ENCODE measurements at regions not wholly inside any gene's neighbourhood (a gene's known extent, or its start where the extent isn't known, plus 50 kb on each side); places are given as distances from the start of the nearest gene placed in this dataset.
A peak's percentile ranks its signal among the peaks of the same experiment; 100 is the strongest.

GRCh38 chr17:73724990-73725389, 80.7 kb upstream of the SDK2 start:
- no peak for DNase-seq

DNA sequence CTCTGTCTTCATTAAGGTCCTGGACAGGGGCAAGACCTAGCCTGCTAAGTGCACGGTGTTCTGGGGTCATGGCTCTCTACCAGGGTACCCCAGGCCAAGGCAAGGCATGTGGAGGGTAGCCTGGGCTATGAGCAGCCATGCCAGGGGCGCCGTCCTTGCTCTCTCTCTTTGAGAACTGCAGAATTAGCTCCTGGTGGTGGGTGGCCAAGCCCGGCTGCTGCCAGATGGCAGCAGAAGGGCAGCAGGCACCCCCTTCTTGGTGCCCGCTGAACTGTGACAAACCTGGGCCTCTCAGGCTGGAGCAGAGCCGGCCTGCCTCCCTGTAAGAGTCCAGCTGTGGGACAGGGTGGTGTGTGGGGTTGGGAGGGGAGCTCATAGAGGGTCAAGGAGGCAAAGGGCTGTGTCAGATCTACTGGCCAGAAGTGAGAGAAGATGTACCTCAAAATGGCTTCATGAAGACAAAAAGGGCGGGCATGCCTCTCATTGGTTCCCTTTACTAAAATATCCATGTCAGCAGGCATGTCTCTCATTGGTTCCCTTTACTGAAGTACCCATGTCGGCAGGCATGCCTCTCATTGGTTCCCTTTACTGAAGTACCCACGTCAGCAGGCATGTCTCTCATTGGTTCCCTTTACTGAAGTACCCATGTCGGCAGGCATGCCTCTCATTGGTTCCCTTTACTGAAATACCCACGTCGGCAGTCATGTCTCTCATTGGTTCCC, 81.7 kb upstream of the SDK2 start:
- DNase-seq: peak; percentile 30

DNA sequence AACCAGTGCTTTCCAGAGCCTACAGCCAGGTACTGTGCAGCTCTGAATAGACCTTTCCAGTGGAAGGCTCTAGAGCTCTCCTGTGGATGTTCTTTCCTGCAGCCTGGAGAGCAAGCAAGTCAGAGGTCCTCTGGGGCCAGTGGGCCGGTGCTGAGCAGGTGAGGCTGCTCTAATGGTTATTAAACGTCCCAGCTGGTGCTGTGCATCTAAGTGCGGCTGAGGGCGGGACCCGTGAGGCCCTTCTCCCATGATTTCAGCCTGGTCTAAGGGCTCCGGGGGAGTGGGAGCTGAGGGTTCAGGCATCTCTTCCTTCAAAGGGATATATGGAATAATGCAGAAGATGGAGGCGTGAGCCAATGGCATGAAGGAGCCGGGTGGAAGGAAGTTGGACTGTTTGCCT, 83.7 kb upstream of the SDK2 start:
- DNase-seq: no peak

DNA sequence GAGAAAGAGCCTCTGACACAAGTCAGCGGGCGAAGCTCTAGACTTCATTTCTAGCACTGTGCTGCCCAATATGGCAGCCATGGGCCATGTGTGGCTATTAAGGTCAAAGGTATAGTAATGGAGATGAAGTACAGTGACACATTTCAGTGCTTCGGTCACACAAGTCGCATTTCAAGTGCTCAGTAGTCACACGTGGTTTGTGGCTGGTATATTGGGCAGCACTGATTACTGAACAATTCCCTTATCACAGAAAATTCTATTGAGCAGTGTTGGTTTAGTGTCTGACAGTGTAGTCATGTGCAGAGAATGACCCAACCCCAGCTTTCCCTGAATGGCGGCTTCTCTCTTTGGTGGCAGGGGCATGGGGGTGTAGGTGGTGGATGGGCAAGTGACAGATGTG, 84.9 kb upstream of the SDK2 start:
- no peak for DNase-seq

DNA sequence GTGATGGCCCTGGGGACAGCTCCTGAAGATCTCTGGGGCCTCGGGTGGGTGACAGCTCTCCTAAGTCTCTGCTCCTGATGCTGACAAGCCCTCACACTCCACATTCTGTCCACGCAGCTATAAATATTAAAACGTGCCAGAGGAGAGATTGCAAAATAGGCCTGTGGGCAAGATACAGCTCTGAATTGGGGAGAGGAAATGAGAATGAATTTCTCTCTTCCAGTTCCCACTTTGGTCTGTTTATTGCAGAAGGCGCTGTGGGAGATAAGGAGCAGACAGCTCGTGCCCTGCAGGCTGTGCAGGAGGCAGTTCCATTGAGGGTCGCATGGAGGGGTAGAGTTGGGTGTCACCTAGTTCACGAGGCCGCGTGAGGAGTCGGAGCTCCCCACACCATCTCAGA, 87.5 kb upstream of the SDK2 start:
- peak; percentile 95 for DNase-seq

DNA sequence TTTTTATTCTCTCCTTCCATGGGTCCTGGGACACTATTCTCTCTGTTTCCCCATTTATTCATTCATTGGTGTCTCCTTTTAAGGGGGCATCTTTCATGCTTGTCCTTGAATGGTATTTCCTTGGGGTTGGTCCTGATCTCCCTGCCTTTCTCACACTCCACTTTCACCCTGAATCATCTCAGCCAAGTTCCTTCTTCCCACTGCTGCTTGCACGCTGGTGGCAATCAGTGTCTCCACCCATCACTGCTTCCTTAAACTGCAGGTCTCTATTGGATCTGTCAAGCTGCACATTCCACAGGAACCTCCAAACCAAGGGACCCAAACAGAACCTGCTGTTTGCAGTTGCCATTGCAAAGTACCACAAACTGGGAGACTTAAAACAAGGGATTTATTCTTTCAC, 89.3 kb upstream of the SDK2 start:
- DNase-seq: peak; percentile 71

DNA sequence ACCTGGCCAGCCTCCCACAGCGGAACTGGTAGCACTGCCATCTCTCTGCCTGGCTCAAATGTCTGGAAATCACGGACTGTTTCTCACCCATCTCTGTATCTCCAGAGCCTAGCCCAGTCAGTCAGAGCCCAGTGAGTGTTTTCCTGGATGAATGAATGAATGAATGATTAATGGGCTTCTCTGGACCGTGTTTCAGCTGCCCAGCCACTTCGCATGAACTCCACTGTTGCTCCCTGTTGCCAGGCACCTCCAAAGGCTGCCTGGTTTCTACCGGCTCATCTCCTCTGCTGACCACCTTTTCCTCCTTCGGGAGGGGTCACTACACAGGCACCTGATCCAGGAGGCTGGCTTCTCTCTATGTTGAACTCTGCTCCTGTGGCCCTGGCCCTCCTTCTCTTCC, 91.0 kb upstream of the SDK2 start:
- no peak for DNase-seq

- no peak for DNase-seq
These were observed 94.7 kb upstream of the SDK2 start for GRCh38 chr17:73738751-73739575.

DNA sequence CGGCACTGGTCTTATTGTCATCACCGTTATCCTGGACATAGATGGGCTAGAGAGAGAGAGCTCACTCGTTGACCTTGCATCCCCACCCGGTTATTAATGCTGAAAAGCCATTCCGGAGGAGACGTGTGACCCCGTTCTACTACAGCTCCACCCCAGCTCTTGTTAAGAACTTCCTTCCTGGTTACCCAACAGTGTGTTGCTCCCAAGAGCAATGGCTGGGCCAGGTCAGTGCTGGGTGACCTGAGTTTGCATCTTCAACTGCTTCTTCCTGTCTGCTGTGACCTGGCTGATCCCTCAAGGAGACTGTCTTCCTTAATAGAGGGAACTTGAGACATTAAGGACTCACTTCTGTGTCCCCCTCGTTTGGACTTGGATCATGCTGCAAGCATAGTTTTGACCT, 96.1 kb upstream of the SDK2 start:
- peak; percentile 43 for DNase-seq

DNA sequence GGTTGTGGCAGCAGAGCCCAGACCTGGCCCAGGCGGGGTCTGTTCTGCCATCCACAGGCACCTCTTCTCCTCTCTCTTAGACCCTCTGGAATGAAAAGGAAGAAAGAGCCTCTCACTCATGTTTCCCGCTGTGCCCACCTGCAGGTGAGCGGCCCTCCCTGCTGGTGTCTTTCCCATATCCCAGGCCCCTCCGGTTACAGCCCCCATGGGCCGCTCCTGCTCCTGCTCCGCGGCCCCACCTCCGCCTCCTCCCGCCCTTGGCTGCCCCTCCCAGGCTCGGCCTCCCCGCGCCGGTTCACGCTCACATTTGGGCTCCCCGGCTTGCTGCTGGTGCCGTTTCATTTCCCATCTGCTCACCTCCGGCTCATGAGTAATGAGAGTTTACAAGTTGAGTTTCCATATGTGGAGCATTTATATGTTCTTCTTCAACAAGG, 98.7 kb upstream of the SDK2 start:
- no peak for DNase-seq

- peak; percentile 51 for DNase-seq
These were observed 99.4 kb upstream of the SDK2 start for GRCh38 chr17:73743518-73744201.

DNA sequence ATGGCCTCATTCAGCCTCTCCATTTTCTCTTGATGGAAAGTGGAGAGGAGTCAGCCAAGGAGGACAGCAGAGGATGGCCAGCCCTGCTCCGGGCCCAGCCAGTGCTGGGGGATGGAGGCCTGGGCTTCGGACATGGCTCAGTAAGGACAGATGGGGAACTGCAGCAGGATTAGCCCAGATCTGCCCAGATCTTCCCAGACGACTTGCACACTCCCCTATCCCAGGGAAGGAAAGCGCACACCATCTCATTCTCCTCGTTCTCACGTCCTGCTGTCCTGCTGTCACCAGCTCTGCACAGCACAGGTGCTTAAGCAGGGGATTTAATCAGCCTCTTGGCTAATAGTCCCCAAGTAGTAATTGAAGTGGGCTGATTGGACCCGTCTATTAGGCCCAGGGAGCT, 100.2 kb upstream of the SDK2 start:
- no peak for DNase-seq

- DNase-seq: peak; percentile 6
These were observed 102.2 kb upstream of the SDK2 start for GRCh38 chr17:73746314-73747073.

- no peak for DNase-seq
These were observed 103.2 kb upstream of the SDK2 start for GRCh38 chr17:73747221-73748002.

DNA sequence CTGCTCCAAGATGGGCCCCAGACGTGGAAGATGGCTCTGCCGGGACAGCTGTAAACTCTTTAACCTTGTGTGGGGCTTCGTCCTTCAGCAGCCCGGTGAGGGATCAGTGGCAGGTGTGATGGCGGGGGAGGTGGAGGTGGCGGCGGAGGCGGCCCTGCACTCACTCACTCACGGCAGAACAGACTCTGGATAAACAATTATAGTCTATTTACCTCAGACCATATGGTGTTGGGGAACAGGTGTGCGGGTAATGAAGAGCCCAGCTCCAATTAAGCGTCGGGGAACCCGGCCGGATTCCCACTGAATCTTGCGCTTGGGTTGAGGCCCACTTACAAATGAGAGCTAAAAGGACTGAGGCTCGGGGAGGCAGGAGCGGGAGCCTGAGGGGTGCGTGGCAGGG, 104.3 kb upstream of the SDK2 start:
- DNase-seq: no peak

DNA sequence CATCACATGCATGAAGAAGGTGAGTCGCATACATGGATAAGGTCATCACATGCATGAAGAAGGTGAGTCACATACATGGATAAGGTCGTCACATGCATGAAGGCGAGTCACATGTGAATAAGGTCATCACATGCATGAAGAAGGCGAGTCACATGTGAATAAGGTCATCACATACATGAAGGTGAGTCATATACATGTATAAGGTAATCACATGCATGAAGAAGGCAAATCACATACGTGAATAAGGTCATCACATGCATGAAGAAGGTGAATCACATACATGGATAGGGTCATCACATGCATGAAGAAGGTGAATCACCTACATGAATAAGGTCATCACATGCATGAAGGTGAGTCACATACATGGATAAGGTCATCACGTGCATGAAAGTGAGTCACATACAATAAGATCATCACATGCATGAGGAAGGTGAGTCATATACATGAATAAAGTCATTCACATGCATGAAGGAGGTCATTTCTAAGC, 105.1 kb upstream of the SDK2 start:
- DNase-seq: no peak

DNA sequence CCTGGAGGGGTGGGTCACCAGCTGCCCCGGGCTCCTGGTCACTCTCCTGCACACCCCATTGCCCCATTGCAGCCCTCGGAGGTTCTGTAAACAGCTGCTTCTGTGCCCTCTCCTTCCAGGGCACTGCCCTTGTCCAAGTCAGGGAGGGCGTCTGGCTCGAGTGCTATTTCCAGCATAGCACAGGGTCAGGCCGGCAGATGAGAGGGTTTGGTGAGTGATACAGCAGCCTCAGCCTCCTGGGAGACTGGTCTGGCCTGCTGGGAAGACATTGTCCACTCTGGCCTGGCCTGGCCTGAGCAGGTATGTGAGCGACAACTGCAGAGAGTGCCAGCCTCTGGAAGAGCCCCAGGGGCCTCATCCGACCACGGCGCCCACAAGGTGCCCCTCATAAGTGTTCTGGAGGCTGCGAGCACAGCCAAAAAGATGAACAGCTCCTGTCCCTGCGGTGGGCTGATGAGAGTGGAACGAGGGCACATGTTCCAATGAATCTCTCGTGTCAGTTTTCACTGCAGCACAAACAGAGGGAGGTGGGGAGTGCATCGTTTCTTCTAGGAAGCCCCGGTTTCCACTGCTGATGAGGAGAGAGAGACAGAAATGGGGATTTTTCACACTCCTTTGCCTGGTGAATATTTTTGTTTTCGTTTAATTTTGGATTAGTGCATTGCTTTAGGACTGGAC, 105.8 kb upstream of the SDK2 start:
- DNase-seq: no peak

DNA sequence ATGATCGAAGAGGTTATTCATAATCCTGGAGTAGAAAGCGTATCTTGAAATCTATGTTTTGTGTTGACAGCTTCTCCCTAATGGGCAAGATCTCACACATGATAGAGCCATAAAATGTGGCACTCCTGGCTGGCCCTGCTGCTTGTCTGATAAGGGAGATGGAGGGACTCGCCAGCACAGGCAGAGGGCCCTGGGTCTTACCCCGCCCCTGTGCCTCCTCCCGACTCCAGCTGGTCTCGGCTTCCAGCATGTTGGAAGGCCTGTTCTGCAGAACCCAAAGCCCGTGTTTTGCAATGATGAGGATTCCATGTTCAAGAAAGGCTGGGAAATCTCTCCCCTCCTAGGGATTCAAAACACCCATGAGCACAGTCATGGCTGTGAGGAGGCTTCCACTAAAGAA, 106.7 kb upstream of the SDK2 start:
- no peak for DNase-seq

DNA sequence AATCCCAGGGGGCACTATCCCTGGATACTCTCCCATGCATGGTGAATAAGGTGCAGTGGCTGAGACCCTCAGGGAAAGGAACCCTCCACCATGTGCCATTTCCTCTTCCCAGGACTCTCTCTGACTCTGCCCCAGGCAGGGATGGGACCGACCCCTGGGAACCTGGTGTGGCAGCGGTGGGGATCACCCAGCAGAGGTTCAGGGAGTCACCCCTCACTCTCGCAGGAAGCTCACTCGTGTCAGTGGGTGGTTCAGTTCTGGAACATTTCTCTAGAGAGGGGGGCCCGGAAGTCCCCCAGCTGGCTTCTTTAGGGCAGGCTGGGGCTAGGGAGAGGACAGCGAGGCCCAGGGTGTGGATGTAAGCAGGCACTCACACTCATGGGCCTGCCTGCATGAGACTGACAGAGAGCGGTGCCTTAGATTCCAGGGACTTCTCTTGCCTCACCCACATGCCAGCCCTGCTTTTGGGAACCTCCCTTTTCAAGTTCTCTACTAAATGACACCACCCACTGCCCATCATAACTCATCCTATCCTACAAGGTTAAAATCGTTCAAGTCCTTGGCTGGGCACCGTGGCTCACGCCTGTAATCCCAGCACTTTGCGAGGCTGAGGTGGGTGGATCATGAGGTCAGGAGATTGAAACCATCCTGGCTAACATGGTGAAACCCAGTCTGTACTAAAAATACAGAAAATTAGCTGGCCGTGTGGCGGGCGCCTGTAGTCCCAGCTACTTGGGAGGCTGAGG, 109.7 kb upstream of the SDK2 start:
- DNase-seq: no peak

DNA sequence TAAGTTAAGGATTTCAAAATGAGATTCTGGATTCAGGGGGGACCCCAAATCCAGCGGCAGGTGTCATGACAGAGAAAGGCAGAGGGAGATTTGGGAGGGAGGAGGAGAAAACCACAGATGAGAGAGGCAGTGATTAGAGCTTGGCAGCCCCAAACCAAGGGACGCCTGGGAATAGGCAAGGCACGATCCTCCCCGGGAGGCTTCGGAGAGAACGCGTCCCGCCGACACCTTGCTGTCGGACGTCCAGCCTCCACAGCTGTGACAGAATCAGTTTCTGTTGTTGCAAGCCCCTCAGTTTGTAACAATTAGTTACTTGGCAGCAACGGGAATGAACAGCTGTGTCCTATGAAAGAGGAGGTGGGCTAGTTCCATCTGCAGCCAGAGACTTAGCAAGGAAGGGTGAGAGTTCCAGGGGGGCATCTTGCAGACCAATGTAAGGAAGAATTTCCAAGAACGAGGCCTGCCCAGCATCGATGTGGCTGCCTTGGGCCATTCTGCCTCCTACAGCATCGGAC, 110.7 kb upstream of the SDK2 start:
- DNase-seq: no peak

DNA sequence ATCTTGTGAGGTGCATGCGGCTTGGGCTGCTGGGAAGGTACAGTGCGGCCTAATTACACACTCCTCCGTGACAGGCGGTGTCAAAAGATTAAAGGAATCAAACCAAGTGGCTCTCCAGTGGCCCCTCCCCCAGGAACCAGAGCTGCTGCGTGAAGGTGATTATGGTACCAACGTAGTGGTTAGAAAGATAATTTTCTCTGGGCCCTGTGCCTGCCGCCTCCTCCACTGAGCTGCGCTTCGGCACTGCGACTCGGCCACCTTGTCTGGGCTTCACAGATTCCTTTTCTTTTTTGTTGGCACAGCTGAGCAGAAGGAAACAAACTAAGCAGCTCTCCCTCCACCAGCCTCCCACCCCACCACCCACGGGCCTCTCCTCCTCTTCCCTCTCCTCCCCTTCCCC, 113.2 kb upstream of the SDK2 start:
- DNase-seq: no peak
